ENCODE measurements at regions not wholly inside any gene's neighbourhood (a gene's known extent, or its start where the extent isn't known, plus 50 kb on each side); places are given as distances from the start of the nearest gene placed in this dataset.
"Not testable (repeated sequence)": the region's sequence is repeated elsewhere in the genome, so short reads cannot be mapped to it uniquely, and the experiment has no call there.

DNA sequence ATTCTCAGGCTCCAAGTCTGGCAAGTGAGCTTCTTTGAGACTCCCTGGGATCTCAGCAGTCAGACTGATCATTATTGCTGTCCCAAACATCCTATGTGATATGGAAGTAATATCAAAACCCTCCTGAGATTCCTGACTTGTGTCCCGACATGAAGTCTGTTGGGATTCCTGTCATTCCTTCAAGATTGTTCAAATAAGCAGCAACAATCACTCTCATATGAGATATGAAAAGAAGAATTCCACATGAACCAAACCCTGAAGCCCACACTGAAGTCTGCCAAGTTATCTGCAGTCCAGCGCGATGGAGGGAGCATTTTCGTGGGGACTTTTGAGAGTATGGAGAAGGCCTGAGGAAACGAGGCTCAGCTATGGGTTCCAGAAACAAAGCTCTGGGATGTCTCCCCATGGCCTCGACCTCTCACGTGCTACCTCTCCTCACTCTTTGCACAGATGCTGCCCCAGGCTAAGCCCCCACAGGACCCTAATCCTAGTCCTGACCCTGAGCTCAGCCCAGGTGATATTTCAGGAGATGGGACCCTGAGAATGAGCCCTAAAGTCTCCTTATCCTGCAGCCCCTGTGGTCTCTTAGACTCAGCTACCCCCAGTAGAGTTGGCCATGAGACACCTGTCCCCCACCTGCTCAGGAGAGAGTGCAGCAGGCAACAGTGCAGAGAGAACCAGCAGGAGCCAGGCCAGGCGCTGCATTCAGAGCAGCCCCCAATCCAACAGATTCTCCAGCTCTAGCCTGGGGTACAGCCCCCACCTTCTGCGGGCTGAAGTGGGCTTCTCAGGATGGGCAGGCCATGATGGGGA lies 100.2 kb downstream of the GGTLC2 start:
- no peak for DNase-seq (ENCODE audit: low spot score)

DNA sequence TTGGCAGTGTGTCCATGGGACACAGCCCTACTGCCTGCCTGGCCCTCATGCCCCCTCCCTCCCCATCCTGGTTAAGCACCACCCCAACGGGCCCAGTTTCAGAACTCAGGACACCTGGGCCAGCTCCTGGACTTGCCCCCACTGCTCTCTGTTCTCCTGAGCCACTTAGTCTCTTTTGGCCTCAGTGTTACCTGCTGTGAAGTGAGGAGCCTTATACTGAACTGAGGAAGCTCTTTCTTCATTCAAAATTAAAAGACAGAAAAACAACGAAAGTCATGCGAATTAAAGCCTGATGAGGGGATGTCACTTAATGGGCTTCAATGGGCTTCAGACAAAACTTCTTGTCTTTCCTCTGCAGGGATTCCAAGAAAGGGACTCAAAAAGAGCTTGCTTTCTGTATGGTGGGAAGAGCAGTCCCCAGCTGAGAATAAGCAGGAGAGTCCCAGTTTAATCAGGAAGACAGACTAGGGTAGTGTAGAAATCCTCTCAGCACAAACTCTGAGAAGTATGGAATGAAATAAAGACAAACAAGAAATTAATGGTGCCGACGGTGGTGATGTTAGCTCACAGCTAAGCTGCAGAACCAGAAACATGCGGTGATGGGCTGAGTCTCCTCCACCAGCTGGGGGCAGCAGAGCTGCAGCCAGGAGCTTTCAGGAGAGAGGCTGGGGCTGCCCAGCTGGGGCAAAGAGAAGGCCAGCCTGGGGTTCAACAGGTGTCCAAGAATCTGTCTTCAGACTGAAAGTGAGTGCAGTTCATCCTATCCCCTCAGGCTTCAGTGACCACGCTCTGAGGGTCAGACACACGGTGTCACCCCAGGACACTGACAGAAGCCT lies 101.0 kb downstream of the GGTLC2 start:
- no peak for DNase-seq (ENCODE audit: low spot score)

DNA sequence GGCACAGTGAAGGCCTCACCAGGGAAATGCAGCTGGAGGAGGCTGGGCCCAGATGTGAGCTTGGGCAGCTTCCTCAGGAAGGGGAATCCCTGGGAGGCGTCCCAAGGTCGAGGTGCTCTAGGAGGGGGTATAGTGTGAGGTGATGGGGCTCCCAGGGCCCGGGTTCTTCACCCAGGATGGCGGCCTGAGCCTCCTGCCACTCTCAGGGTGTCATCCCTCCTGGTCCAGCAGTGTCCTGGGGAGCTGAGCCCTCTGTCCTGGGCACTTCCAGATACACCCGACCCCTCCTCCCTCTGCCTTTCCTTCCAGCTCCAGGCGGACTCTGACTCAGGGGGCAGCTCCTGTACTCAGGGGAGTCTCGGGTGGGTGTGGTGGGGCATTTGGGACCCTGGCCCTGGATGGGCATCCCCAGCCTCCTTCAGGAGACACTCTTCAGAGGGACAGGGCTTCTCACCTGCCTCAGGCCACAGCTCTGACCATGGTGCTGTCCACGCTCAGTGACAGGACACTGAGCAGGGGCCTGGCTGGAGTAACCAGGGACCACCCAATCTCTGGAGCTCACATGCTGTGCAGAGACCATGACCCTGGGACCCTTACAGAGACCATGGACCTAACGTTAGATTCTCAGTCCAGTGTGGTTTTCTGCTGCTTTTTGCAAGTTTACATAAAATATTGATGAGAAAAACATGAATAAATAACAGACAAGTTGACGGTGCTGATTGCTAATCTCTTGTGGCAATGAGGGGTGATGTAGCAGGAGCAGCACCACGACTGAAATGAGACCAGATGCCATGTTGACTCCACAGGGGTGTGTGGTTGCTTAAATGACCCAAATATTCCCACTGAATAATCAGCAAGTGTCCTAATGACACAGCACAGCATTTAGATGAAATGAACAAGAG lies 101.9 kb downstream of the GGTLC2 start:
- DNase-seq (ENCODE audit: low spot score): no peak

DNA sequence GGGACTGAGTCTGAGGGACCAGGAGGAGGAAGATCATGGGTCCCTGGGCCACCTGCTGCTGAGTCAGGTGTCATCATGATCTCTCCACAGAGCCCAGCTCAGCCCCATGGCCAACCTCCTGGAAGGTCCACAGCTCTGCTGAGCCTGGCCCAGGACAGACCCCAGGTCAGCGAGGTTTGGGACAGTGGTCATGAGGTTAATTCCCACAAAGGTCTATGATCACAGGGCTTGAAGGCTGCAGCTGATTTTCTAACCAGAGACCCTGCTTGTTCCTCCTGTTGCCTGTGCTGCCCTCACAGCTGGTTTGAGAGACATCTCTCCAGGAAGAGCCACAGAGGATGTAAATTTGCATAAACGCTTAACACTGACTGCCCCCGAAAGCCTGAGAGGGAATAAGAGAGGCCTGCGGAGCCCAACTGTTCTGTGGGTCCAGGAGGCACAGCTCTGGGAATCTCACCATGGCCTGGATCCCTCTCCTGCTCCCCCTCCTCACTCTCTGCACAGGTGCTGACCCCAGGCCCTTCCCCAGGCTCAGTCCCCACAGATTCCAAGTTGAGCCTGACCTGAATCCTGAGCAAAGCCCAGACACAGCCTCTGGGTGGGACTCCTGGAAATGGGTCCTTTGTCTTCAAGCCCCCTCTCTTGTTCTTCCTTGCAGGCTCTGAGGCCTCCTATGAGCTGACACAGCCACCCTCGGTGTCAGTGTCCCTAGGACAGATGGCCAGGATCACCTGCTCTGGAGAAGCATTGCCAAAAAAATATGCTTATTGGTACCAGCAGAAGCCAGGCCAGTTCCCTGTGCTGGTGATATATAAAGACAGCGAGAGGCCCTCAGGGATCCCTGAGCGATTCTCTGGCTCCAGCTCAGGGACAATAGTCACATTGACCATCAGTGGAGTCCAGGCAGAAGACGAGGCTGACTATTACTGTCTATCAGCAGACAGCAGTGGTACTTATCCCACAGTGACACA lies 102.8 kb downstream of the GGTLC2 start:
- DNase-seq (ENCODE audit: low spot score): no peak

DNA sequence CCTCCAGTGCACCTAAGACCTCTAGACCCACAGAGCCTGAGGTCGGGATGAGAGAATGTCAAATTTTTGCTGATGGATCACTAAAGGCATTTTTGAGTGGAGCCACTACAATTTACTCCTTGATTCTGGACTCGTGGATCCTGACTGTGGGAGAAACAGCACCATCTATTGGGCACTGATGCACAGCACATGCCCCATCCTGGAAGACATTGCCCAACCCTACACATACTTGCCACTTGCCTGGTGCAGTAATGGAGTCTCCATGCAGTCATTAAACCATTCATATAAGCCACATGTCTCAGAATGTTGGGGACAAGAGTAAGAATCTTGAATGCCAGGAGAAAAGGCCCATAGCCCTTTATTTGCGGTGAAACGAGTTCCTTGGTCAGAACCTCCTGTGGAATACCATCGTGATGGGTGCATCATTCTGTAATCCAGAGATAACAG lies 103.9 kb downstream of the GGTLC2 start:
- DNase-seq (ENCODE audit: low spot score): peak; percentile 8

DNA sequence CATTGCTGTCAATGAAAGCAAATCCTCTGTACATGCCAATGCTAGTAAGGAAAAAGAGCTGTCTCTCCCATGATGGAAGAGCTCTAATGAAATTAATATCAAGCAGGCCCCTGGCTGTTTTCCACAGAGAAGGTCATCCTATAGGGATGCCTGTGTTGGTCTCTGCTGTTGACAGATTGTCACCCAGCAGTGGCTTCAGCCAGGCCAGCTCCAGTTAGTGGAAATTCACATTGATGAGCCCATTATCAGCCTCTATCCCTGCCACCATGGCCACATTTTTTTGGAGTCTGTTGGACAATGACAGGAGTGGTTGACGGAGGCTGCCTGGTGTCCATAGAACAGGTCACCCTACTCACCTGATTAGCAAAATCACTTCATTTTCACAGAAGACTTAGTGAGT lies 104.3 kb downstream of the GGTLC2 start:
- no peak for DNase-seq (ENCODE audit: low spot score)

DNA sequence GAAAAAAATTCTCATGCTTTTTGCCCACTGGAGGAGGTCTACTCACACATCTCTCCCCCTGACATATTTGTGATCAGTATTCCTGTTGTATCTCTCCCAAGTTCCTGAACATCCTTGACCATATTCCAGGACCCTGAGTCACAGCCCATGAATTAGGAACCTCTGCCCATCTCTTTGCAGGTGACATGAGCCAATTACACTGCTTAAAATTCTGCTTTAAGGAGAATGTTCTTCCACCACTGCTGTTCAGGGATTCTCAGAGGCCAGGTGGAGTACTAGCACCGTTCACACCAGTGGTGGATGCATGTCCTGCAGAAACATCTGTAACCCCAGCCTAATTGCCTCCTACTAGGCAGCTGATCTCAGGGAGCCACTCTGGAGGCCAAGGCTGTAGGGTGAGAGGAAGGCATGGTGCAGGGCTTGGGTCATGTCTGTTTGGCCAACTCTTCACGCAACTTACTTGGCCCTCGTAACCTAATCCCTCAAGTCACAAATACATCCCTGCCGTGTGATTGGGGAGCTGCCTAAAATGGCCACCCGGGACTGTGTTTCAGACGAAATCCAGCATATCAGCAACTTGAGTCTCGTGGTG lies 104.8 kb downstream of the GGTLC2 start:
- DNase-seq (ENCODE audit: low spot score): no peak

DNA sequence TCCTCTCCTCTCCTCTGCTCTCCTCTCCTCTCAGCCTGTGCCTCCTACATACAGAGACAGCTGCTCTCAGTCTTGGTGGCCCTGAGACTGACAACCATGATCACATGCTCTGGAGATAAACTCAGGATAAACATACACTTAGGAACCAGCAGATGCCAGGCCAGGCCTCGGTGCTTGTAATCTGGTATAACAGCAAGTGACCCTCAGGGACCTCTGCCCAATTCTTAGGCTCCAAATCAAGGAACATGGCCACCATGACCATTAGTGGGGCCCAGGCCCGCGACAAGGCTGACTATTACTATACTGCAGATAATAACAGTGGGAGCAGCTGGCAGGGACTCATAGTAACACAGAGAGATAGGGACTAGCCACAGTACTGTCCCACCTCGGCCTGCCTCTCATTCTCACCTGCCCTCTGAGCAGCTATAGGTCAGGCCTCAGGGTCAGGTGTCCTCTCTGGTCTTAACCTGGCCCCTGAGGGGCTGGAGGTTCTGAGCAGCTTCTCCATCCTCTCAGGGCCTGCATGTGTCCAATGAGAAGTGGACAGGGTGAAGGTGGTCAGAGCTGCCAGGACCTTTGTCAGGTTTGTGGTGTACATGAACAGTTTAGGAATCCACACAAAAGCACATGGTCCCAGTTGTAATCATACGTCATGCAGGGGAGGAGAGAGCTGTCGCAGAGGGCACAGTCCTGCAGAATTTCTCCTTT lies 106.1 kb downstream of the GGTLC2 start:
- DNase-seq (ENCODE audit: low spot score): no peak

DNA sequence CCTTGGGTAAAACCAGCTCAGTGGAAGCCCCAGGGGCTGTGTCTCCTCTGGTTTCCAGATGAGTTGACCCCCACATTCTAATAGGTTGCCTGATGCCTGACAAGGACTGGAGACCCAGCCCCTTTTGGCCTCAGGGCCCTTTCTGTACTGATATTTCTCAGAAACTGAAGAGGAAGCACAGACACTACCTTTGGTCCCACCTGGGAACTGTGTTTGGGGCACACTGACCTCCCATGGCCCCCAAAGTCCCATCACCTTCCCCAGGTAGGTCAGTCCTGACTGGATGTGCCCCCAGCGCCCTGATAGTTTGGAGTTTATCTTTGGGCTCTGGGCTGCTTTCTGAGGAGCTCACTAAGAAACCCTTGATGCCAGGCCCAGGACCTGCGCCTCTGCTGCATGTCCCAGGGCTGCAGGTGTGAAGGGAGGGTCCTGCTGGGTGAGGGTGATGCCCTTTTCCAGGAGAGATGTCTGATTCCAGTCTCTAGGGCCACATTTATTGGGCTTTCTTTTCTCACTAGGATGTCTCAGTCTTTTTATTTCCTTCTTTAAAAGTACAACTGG lies 106.7 kb downstream of the GGTLC2 start:
- no peak for DNase-seq (ENCODE audit: low spot score)

DNA sequence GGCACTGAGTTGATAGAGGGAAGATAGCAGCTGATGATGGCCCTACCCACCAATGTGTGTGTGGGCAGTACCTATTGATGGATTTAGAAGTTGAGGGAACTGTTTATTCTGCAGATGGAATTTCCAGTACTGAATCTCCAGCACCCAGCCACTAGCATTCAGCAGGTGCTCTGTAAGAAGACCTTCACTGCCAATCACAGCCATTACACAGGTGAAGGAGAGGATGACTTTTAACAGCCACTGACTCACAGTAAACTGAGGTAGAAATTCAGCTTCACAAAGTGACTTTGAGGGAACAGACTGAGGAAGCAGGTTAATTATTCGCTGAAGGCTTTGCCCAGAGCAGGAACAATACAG lies 107.8 kb downstream of the GGTLC2 start:
- DNase-seq (ENCODE audit: low spot score): no peak

DNA sequence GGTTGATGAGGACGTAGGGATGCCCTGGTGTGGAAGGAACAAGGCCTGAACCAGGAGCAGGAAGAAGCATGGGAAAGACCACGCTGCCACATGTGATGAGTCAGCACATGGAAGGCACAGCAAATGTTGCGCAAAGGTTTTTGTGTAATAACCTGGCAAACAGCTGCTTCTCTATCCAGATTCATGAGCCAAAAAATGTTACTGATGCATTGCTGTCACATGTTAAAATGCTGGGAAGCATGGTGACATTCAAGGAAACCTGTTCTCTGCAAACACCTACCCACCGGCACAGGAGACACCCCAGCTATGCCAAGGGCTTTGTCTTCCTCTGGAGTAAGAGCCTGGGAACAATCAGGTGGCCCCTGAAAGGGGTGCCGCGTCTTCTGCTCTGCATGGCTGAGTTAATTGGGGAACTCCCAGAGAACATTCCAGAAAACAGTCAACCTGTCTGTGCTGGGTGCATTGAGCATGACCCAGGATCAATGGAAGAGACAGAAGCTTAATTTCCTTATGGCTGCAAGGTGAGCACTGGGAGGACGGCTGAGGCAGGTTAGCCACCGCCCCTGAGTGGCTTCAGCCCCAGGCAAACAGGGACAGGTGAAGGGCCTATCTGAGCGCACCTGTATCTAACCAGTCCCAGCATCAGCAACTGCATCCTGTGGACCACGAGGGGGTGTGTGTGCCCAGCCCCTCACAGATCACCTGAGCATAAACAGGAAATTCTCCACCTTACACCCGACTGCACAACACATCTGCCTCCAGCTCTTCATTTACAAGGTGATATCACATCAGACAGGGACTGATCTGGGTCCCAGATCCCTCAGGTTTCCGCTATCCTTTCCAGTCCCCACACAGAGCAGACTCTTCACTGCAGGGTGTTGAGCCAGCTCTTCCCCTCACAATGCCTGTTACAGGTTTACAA lies 108.4 kb downstream of the GGTLC2 start:
- DNase-seq (ENCODE audit: low spot score): no peak

DNA sequence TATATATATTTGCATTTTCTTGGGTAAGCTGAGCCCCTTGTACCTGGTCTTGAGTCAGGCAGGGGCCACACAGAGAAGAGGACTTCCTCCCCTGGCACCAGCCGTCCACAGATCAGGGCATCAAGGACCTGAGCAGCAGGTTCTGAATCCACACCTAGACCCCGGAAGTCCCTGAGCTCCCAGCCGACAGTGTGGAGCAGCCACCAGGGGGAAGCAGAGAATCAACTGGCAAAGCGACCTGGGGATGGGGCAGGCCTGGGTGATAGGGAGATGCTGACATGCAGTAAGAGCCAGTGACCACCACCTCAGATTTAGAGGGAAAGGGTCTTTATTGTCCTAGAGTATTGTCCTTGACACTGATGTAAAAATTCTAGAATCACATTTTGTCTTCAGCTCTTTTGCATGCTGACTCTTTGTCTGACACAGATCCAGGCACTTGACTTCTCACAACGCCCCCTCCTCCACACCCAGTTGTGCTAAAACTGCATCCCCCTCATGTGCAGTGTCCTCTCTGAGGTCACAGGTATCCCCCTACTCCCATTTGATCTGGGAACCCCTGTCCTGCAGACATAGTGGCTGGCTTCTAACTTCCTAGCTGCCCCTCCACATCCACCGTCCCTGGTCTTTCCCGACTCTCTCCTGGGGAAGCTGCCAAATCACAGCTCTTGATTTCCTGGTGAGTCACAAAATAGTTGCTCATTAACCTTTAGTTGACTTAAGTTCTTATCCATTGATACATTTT lies 109.3 kb downstream of the GGTLC2 start:
- DNase-seq (ENCODE audit: low spot score): peak; percentile 6

DNA sequence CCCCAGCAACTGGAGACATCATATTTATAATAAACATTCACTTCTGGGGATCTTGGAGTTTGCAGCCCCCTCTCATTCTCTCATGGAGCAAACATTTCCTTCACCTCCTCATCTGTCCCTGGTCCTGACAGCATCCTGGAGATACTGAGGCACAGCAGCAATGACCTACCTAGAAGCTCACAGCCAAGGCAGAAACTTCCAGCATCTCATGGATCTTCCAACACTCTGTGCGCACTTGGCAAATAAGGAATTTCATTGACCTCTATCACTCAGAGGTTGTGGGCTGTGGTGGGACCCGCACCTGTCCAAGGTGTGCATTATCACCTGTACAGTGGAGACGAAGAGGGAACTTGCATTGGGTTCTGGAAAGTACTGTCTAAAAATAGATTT lies 109.8 kb downstream of the GGTLC2 start:
- DNase-seq (ENCODE audit: low spot score): no peak

DNA sequence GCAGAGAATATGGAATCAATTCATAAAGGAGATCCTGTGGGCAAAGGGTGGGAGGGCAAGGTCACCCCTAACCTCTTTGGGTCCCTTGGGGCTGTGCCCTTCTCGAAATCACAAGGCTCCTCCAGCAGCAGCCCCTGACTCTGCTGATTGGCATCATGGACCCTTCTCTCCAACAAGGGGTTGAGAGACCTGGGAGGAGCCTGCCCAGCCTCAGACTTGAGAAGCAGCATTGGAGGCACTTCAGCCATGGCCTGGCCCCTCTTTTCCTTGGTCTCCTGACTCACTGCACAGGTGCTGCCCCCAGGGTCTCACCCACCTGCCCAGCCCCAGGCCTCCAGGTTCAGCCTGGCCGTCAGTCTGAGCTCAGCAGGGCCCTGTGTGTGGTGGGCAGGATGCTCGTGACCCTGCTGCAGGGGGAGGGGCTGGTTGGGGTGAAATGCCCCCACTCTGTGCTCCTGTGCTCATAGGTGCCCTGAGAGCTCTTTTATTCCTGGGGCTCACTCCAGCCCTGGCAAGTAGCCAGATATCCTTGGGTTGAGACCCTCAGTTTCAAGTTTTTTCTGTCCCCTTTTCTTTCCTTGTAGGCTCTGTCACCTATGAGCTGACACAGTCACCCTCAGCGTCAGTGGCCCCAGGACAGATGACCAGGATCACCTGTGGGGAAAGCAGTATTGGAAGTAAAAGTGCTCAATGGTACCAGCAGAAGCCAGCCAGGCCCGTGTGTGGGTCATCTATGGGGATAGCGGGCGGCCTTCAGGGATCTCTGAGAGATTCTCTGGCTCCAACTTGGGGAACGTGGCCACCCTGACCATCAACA lies 110.8 kb downstream of the GGTLC2 start:
- DNase-seq (ENCODE audit: low spot score): no peak

DNA sequence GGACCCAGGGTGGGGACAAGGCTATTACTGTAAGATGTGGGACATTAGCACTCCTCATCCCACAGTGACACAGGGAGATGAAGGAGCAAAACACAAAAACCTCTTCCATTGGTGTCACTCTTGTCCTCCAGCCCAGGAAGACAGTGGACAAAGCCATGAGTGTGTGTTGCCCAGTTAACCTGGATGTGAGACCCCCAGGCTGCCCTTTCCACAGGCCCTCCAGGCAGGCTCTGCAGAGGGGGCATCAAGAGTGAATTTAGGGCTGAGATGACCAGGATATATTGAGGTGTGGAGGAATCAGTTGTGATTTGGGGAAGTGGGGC lies 111.3 kb downstream of the GGTLC2 start:
- no peak for DNase-seq (ENCODE audit: low spot score)

DNA sequence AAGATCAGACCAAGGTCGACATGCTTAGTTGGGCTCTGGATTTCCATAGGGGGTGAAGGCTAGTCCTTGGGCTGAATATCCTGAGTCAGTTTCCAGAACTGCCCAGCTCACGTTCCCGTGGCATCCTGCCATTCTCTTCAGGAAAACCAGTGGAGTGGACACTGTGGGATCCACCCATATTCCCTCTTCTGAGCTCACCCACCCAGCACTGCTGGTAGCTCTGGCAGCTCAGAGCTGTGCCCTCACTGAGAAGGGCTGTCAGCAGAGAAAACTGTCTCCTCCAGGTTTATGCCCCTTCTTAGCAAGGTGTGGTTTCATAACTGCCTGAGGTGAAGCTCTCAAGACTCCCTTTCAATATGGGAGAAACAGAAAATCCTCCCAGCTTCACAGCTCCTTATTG lies 111.7 kb downstream of the GGTLC2 start:
- DNase-seq (ENCODE audit: low spot score): no peak

DNA sequence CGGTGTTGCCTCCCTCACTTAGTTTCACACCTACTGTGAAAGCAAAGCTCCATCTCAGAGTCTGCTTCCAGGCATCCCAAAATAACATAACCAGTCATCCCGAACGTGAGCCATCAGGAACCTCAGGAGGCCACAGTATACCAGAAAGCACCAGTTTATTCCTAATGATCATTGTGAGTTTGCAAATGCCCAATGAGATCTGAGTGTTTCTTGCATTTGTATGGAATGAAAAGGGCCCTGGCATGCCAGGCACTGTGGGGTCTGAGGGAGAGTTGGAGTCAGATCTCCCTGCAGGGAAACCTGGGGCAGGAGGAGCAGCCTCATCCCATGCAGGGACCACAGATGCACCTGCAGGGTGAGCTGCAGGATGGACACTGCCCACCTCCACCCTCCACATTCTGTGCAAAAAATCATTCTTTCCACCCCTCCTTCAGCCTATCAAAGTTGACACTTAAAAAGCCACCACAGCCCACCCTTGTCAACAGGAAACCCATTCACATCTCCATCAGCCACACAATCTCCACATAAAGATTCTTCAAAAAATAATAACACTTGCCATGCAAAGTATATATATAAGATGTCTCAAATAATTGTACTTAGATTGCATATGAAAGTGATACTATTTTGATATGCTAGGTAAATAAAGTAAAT lies 112.3 kb downstream of the GGTLC2 start:
- not testable (repeated sequence) for DNase-seq (ENCODE audit: low spot score)

Data from hematopoietic multipotent progenitor cell treated with erythropoietin and hydrocortisone succinate and interleukin-3 and kit ligand, for 17 days (in vitro differentiated cells).